ENCODE measurements at regions not wholly inside any gene's neighbourhood (a gene's known extent, or its start where the extent isn't known, plus 50 kb on each side); places are given as distances from the start of the nearest gene placed in this dataset.

DNA sequence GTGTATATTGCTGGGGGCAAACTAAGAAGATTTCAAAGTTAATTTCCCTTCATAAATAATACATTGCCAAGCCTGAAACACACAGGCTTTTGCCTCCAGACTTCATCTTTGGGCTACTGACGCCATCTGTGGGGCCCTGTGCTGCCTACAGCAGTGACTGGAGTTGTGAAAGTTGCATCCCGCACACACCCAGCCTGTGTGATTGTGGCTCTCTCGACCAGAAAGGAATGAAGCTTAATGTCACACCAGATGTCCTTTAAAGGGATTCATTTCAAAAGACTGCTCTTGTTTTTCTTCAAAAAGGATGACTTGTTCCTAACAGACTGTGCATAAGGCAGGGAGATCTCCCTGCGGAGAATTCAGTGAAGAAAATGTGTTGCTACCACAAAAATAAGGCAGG lies 210.5 kb downstream of the FAM181B start:
- intact Hi-C loops (cut with micrococcal nuclease; ENCODE audit: unreplicated experiment), result no loop called here
- ChIA-PET CTCF (ENCODE audit: unreplicated experiment) (no interaction called here), POLR2A (interaction anchor here (0.5 to 1.5 kb wide), 2 partner anchors 11 to 511 kb away, joined by 4 to 5 read pairs; no protein-coding TSS in a partner anchor)
- no TSS peak for BruUV-seq (replicated peaks)
- no peak overlapping the region for H3K27ac ChIP-seq (ENCODE audit: low read depth, low read length, poor library complexity, severe bottlenecking)
- no peaks in the 10 kb centered on the region for H3K4me1 ChIP-seq (ENCODE audit: insufficient read depth, low read length, poor library complexity, severe bottlenecking)
- no peak for TF ChIP-seq EZH2phosphoT487 (IDR thresholded peaks at IDR 0.05; ENCODE audit: borderline replicate concordance, low read depth, low read length)
- TF ChIP-seq, protein P1, sequence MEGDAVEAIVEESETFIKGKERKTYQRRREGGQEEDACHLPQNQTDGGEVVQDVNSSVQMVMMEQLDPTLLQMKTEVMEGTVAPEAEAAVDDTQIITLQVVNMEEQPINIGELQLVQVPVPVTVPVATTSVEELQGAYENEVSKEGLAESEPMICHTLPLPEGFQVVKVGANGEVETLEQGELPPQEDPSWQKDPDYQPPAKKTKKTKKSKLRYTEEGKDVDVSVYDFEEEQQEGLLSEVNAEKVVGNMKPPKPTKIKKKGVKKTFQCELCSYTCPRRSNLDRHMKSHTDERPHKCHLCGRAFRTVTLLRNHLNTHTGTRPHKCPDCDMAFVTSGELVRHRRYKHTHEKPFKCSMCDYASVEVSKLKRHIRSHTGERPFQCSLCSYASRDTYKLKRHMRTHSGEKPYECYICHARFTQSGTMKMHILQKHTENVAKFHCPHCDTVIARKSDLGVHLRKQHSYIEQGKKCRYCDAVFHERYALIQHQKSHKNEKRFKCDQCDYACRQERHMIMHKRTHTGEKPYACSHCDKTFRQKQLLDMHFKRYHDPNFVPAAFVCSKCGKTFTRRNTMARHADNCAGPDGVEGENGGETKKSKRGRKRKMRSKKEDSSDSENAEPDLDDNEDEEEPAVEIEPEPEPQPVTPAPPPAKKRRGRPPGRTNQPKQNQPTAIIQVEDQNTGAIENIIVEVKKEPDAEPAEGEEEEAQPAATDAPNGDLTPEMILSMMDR (conservative IDR thresholded peaks at IDR 0.05; ENCODE audit: low read length), result no peak
- H2AFZ ChIP-seq (ENCODE audit: low read length), result no peak overlapping the region
- H3K79me2 ChIP-seq (ENCODE audit: insufficient read depth, low read depth, low read length), result no peaks in the 10 kb centered on the region
- H3K9me3 ChIP-seq (ENCODE audit: low read length), result no peaks in the 10 kb centered on the region
- no peaks in the 10 kb centered on the region for H3K9me2 ChIP-seq (ENCODE audit: insufficient read depth, low read length)
- H3K36me3 ChIP-seq (ENCODE audit: insufficient read depth, low read length), result no peaks in the 10 kb centered on the region
- DNase-seq (ENCODE audit: low spot score), result no peak
- no peaks in the 10 kb centered on the region for H4K20me1 ChIP-seq (ENCODE audit: insufficient read depth, low read length)
- H3K4me2 ChIP-seq (ENCODE audit: low read length), result no peak overlapping the region
- H3K4me3 ChIP-seq (ENCODE audit: low read depth, low read length, poor library complexity, severe bottlenecking), result no peak overlapping the region

DNA sequence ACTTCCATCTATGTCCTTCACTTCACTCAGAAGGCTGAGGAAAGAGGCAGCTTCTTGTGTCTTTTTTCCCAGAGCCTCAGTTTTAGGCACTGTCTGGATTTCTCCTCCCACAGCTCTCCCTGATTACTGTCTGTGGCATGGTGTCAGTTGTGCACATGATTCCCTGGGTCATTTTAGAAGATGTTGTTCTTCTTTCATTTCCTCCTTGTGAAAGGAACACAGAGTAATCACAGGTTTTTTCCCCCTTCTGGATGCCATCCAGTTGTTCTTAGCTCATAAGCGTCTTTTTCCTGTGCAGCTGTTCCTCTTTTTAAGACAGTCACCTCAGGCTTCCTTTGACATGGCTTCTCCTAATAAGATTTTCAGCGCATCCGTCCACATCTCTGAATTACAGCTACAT lies 212.2 kb downstream of the FAM181B start:
- no peak overlapping the region for H3K4me3 ChIP-seq (ENCODE audit: low read depth, low read length, poor library complexity, severe bottlenecking)
- no peak for DNase-seq (ENCODE audit: low spot score)
- ChIA-PET CTCF (ENCODE audit: unreplicated experiment) (no interaction called here), POLR2A (interaction anchor here (1.1 kb wide), 1 partner anchor 30 kb away, joined by 4 read pairs; no protein-coding TSS in a partner anchor)
- H3K4me2 ChIP-seq (ENCODE audit: low read length), result no peak overlapping the region
- no peak overlapping the region for H3K27ac ChIP-seq (ENCODE audit: low read depth, low read length, poor library complexity, severe bottlenecking)
- H3K4me1 ChIP-seq (ENCODE audit: insufficient read depth, low read length, poor library complexity, severe bottlenecking), result no peaks in the 10 kb centered on the region
- no peaks in the 10 kb centered on the region for H3K9me3 ChIP-seq (ENCODE audit: low read length)
- intact Hi-C loops (cut with micrococcal nuclease; ENCODE audit: unreplicated experiment), result no loop called here
- TF ChIP-seq, protein P1 (conservative IDR thresholded peaks at IDR 0.05; ENCODE audit: low read length), result no peak
- TF ChIP-seq EZH2phosphoT487 (IDR thresholded peaks at IDR 0.05; ENCODE audit: borderline replicate concordance, low read depth, low read length), result no peak
- H3K9me2 ChIP-seq (ENCODE audit: insufficient read depth, low read length), result no peaks in the 10 kb centered on the region
- no peak overlapping the region for H2AFZ ChIP-seq (ENCODE audit: low read length)
- H3K79me2 ChIP-seq (ENCODE audit: insufficient read depth, low read depth, low read length), result no peaks in the 10 kb centered on the region
- BruUV-seq (replicated peaks), result no TSS peak
- H3K36me3 ChIP-seq (ENCODE audit: insufficient read depth, low read length), result no peaks in the 10 kb centered on the region
- no peaks in the 10 kb centered on the region for H4K20me1 ChIP-seq (ENCODE audit: insufficient read depth, low read length)

DNA sequence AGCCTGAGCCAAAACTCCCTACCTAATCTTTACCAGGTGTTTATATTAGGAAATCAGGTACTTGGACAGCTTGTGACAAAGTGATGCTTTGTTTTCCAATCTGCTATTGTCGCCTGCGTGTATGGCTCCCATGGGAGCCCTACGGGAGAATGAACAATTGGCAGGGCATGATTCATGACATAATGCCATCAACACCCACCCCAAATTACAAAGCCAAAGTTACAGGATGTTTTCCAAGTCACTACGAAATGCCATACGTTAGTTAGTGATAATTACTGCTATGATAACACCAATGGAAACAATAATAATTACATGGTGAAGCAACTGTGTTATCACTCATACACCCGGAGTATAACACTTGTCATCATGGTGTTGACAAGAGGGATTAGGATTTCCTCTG lies 226.4 kb downstream of the FAM181B start:
- no peaks in the 10 kb centered on the region for H3K79me2 ChIP-seq (ENCODE audit: insufficient read depth, low read depth, low read length)
- intact Hi-C loops (cut with micrococcal nuclease; ENCODE audit: unreplicated experiment), result no loop called here
- H3K27ac ChIP-seq (ENCODE audit: low read depth, low read length, poor library complexity, severe bottlenecking), result no peak overlapping the region
- no peaks in the 10 kb centered on the region for H3K4me1 ChIP-seq (ENCODE audit: insufficient read depth, low read length, poor library complexity, severe bottlenecking)
- no peaks in the 10 kb centered on the region for H3K9me3 ChIP-seq (ENCODE audit: low read length)
- no peak overlapping the region for H3K4me2 ChIP-seq (ENCODE audit: low read length)
- no peaks in the 10 kb centered on the region for H3K36me3 ChIP-seq (ENCODE audit: insufficient read depth, low read length)
- no peak overlapping the region for H3K4me3 ChIP-seq (ENCODE audit: low read depth, low read length, poor library complexity, severe bottlenecking)
- ChIA-PET POLR2A (interaction anchor here (0.6 to 1.4 kb wide), 2 partner anchors 121 to 316 kb away, joined by 3 to 4 read pairs; no protein-coding TSS in a partner anchor), CTCF (ENCODE audit: unreplicated experiment) (no interaction called here)
- H3K9me2 ChIP-seq (ENCODE audit: insufficient read depth, low read length), result no peaks in the 10 kb centered on the region
- DNase-seq (ENCODE audit: low spot score), result no peak
- BruUV-seq (replicated peaks), result no TSS peak
- TF ChIP-seq, protein P1 (conservative IDR thresholded peaks at IDR 0.05; ENCODE audit: low read length), result no peak
- TF ChIP-seq EZH2phosphoT487 (IDR thresholded peaks at IDR 0.05; ENCODE audit: borderline replicate concordance, low read depth, low read length), result no peak
- H2AFZ ChIP-seq (ENCODE audit: low read length), result no peak overlapping the region
- no peaks in the 10 kb centered on the region for H4K20me1 ChIP-seq (ENCODE audit: insufficient read depth, low read length)
